ENCODE measurements at regions not wholly inside any gene's neighbourhood (a gene's known extent, or its start where the extent isn't known, plus 50 kb on each side); places are given as distances from the start of the nearest gene placed in this dataset.
"Not testable (repeated sequence)": the region's sequence is repeated elsewhere in the genome, so short reads cannot be mapped to it uniquely, and the experiment has no call there.

GRCh38 chr2:66632882-66633281 lies 198.0 kb downstream of the MEIS1 start:
- H3K27me3 Mint-ChIP-seq; intact Hi-C loops (cut with micrococcal nuclease); H3K4me1 Mint-ChIP-seq (ENCODE audit: low read depth); H3K4me3 Mint-ChIP-seq; H3K27ac Mint-ChIP-seq; H3K36me3 Mint-ChIP-seq (ENCODE audit: low read depth): not testable (repeated sequence)
- H3K9me3 Mint-ChIP-seq = peaks cover 34% of the 10 kb centered on the region

- peaks cover 34% of the 10 kb centered on the region for H3K9me3 Mint-ChIP-seq
- H3K27me3 Mint-ChIP-seq = no peaks in the 10 kb centered on the region
- intact Hi-C loops (cut with micrococcal nuclease) = no loop called here
Measured at GRCh38 chr2:66633631-66634030, 198.7 kb downstream of the MEIS1 start.

GRCh38 chr2:66634784-66635183 lies 199.9 kb downstream of the MEIS1 start:
- no peak overlapping the region for H3K27ac Mint-ChIP-seq
- intact Hi-C loops (cut with micrococcal nuclease) = no loop called here
- no peaks in the 10 kb centered on the region for H3K4me1 Mint-ChIP-seq (ENCODE audit: low read depth)
- peaks cover 32% of the 10 kb centered on the region for H3K9me3 Mint-ChIP-seq
- no peaks in the 10 kb centered on the region for H3K36me3 Mint-ChIP-seq (ENCODE audit: low read depth)
- no peak overlapping the region for H3K4me3 Mint-ChIP-seq
- H3K27me3 Mint-ChIP-seq = no peaks in the 10 kb centered on the region

More at GRCh38 chr2:66633631-66634030, 198.7 kb downstream of the MEIS1 start:
- Mint-ChIP-seq H3K27ac (no peak overlapping the region), H3K4me3 (no peak overlapping the region), H3K4me1 (ENCODE audit: low read depth) (no peaks in the 10 kb centered on the region), H3K36me3 (ENCODE audit: low read depth) (no peaks in the 10 kb centered on the region)

GRCh38 chr2:66641685-66642084 lies 206.8 kb downstream of the MEIS1 start:
- H3K36me3 Mint-ChIP-seq (ENCODE audit: low read depth) = no peaks in the 10 kb centered on the region
- H3K27ac Mint-ChIP-seq = no peak overlapping the region
- intact Hi-C loops (cut with micrococcal nuclease) = no loop called here
- no peaks in the 10 kb centered on the region for H3K4me1 Mint-ChIP-seq (ENCODE audit: low read depth)
- H3K4me3 Mint-ChIP-seq = no peak overlapping the region
- H3K9me3 Mint-ChIP-seq = peaks cover 15% of the 10 kb centered on the region
- H3K27me3 Mint-ChIP-seq = no peaks in the 10 kb centered on the region

GRCh38 chr2:66648081-66648480 lies 213.2 kb downstream of the MEIS1 start:
- H3K36me3 Mint-ChIP-seq (ENCODE audit: low read depth); H3K27me3 Mint-ChIP-seq; intact Hi-C loops (cut with micrococcal nuclease); H3K4me1 Mint-ChIP-seq (ENCODE audit: low read depth); H3K4me3 Mint-ChIP-seq; H3K27ac Mint-ChIP-seq: not testable (repeated sequence)
- H3K9me3 Mint-ChIP-seq = peaks cover 40% of the 10 kb centered on the region

- Mint-ChIP-seq H3K4me3 (no peak overlapping the region), H3K36me3 (ENCODE audit: low read depth) (no peaks in the 10 kb centered on the region), H3K27me3 (no peaks in the 10 kb centered on the region), H3K9me3 (peaks cover 40% of the 10 kb centered on the region), H3K27ac (no peak overlapping the region), H3K4me1 (ENCODE audit: low read depth) (no peaks in the 10 kb centered on the region)
- intact Hi-C loops (cut with micrococcal nuclease) = no loop called here
Measured at GRCh38 chr2:66649006-66649405, 214.1 kb downstream of the MEIS1 start.

- Mint-ChIP-seq H3K27ac (no peak overlapping the region), H3K4me1 (ENCODE audit: low read depth) (no peaks in the 10 kb centered on the region), H3K36me3 (ENCODE audit: low read depth) (no peaks in the 10 kb centered on the region), H3K27me3 (no peaks in the 10 kb centered on the region), H3K9me3 (peaks cover 27% of the 10 kb centered on the region), H3K4me3 (no peak overlapping the region)
- intact Hi-C loops (cut with micrococcal nuclease) = no loop called here
Measured at GRCh38 chr2:66651295-66651694, 216.4 kb downstream of the MEIS1 start.

- Mint-ChIP-seq H3K27ac (no peak overlapping the region), H3K4me3 (no peak overlapping the region), H3K9me3 (peaks cover 11% of the 10 kb centered on the region), H3K36me3 (ENCODE audit: low read depth) (no peaks in the 10 kb centered on the region), H3K27me3 (no peaks in the 10 kb centered on the region), H3K4me1 (ENCODE audit: low read depth) (peaks cover 7% of the 10 kb centered on the region)
- intact Hi-C loops (cut with micrococcal nuclease) = no loop called here
Measured at GRCh38 chr2:66660804-66661203, 225.9 kb downstream of the MEIS1 start.

- Mint-ChIP-seq H3K27ac (no peak overlapping the region), H3K36me3 (ENCODE audit: low read depth) (no peaks in the 10 kb centered on the region), H3K9me3 (peaks cover 11% of the 10 kb centered on the region), H3K27me3 (no peaks in the 10 kb centered on the region), H3K4me3 (no peak overlapping the region), H3K4me1 (ENCODE audit: low read depth) (peaks cover 7% of the 10 kb centered on the region)
- intact Hi-C loops (cut with micrococcal nuclease) = no loop called here
Measured at GRCh38 chr2:66661253-66662173, 226.6 kb downstream of the MEIS1 start.

GRCh38 chr2:66665124-66665984 lies 230.4 kb downstream of the MEIS1 start:
- Mint-ChIP-seq H3K4me3 (no peak overlapping the region), H3K36me3 (ENCODE audit: low read depth) (no peaks in the 10 kb centered on the region), H3K27me3 (no peaks in the 10 kb centered on the region), H3K9me3 (no peaks in the 10 kb centered on the region), H3K4me1 (ENCODE audit: low read depth) (peaks cover 7% of the 10 kb centered on the region), H3K27ac (no peak overlapping the region)
- intact Hi-C loops (cut with micrococcal nuclease) = no loop called here

GRCh38 chr2:66667301-66667700 lies 232.4 kb downstream of the MEIS1 start:
- H3K27ac Mint-ChIP-seq = no peak overlapping the region
- H3K36me3 Mint-ChIP-seq (ENCODE audit: low read depth) = no peaks in the 10 kb centered on the region
- H3K9me3 Mint-ChIP-seq = no peaks in the 10 kb centered on the region
- H3K4me3 Mint-ChIP-seq = no peak overlapping the region
- H3K27me3 Mint-ChIP-seq = no peaks in the 10 kb centered on the region
- peaks cover 7% of the 10 kb centered on the region for H3K4me1 Mint-ChIP-seq (ENCODE audit: low read depth)
- intact Hi-C loops (cut with micrococcal nuclease) = no loop called here

- no peaks in the 10 kb centered on the region for H3K9me3 Mint-ChIP-seq
- intact Hi-C loops (cut with micrococcal nuclease) = no loop called here
- no peaks in the 10 kb centered on the region for H3K36me3 Mint-ChIP-seq (ENCODE audit: low read depth)
- H3K4me3 Mint-ChIP-seq = no peak overlapping the region
- H3K27me3 Mint-ChIP-seq = no peaks in the 10 kb centered on the region
- no peak overlapping the region for H3K27ac Mint-ChIP-seq
- no peaks in the 10 kb centered on the region for H3K4me1 Mint-ChIP-seq (ENCODE audit: low read depth)
Measured at GRCh38 chr2:66673286-66673685, 238.4 kb downstream of the MEIS1 start.

- Mint-ChIP-seq H3K9me3 (no peaks in the 10 kb centered on the region), H3K36me3 (ENCODE audit: low read depth) (no peaks in the 10 kb centered on the region), H3K27me3 (no peaks in the 10 kb centered on the region), H3K4me3 (no peak overlapping the region), H3K27ac (no peak overlapping the region), H3K4me1 (ENCODE audit: low read depth) (no peaks in the 10 kb centered on the region)
- intact Hi-C loops (cut with micrococcal nuclease) = no loop called here
Measured at GRCh38 chr2:66674087-66674486, 239.2 kb downstream of the MEIS1 start.

- intact Hi-C loops (cut with micrococcal nuclease) = no loop called here
- H3K36me3 Mint-ChIP-seq (ENCODE audit: low read depth) = no peaks in the 10 kb centered on the region
- H3K9me3 Mint-ChIP-seq = no peaks in the 10 kb centered on the region
- no peak overlapping the region for H3K4me3 Mint-ChIP-seq
- no peaks in the 10 kb centered on the region for H3K27me3 Mint-ChIP-seq
- H3K4me1 Mint-ChIP-seq (ENCODE audit: low read depth) = no peaks in the 10 kb centered on the region
- no peak overlapping the region for H3K27ac Mint-ChIP-seq
Measured at GRCh38 chr2:66675591-66675990, 240.7 kb downstream of the MEIS1 start.

All from dendritic cell treated with granulocyte-macrophage colony-stimulating factor and Interleukin-4, amounts not matched to agents 40 ng/mL and 50 ng/mL, for 4 days (primary cell).